WTC11 (cell line): ENCODE measurements at regions not wholly inside any gene's neighbourhood (a gene's known extent, or its start where the extent isn't known, plus 50 kb on each side); places are given as distances from the start of the nearest gene placed in this dataset.

Experiments used
- CTCF ChIP-seq: fragments of 200-600 bp; IDR thresholded peaks from 2 replicates; pipeline ENCODE4 v1.8.0; 2022; ENCODE audit warnings: antibody characterized with exemption
- OVOL2 ChIP-seq: fragments of 250-450 bp; sonication (Bioruptor Pico); IDR thresholded peaks from 2 replicates; pipeline ENCODE4 v1.9.0; 2021; ENCODE audit warnings: mild to moderate bottlenecking, borderline replicate concordance
- STAT6 ChIP-seq: sonication (generic); formaldehyde crosslinking; conservative IDR thresholded peaks from 2 replicates; pipeline ENCODE4 v1.8.1; 2023; ENCODE audit warnings: mild to moderate bottlenecking, low read depth, missing genetic modification reagents, moderate library complexity
- ZNF317 ChIP-seq: sonication (generic); formaldehyde crosslinking; IDR thresholded peaks from 2 replicates; pipeline ENCODE4 v1.8.1; 2023; ENCODE audit warnings: low read depth, mild to moderate bottlenecking, moderate library complexity, missing genetic modification reagents, borderline replicate concordance
- ZNF512 ChIP-seq: sonication (generic); formaldehyde crosslinking; IDR thresholded peaks from 2 replicates; pipeline ENCODE4 v1.8.1; 2022; ENCODE audit warnings: missing genetic modification reagents, borderline replicate concordance

- TF ChIP-seq CTCF = no peak
- no peak for TF ChIP-seq ZNF512 (CRISPR knock-in tag)
- TF ChIP-seq STAT6 (CRISPR knock-in tag) = no peak
- no peak for TF ChIP-seq ZNF317
- no peak for TF ChIP-seq OVOL2 (CRISPR knock-in tag)
These were observed 1178.1 kb upstream of the GBE1 start for GRCh38 chr3:82939491-82940097.
